OCI-LY3 (cell line): ENCODE measurements at regions not wholly inside any gene's neighbourhood (a gene's known extent, or its start where the extent isn't known, plus 50 kb on each side); places are given as distances from the start of the nearest gene placed in this dataset.

Source experiments
- H2AFZ ChIP-seq: fragments of 200-600, 300-600 bp; shearing (Covaris generic); 2 replicates; pipeline ENCODE4 v1.6.0; 2014; ENCODE audit warnings: antibody characterized with exemption, low read depth, low read length
- H3K27ac ChIP-seq: fragments of 200-600, 300-600 bp; sonication (generic); 2 replicates; pipeline ENCODE4 v1.5.1; 2014; ENCODE audit warnings: mild to moderate bottlenecking, low read length, moderate library complexity, mixed read lengths
- H3K27me3 ChIP-seq: fragments of 200-600, 300-600 bp; sonication (generic); 2 replicates; pipeline ENCODE4 v1.6.1; 2014; ENCODE audit warnings: low read depth, low read length, mixed read lengths
- H3K36me3 ChIP-seq: fragments of 200-600, 300-600 bp; sonication (generic); replicated peaks from 2 replicates; pipeline ENCODE3; 2014; ENCODE audit warnings: low read depth, low read length, mixed read lengths
- H3K4me1 ChIP-seq: fragments of 300-600, 200-600 bp; sonication (generic); 2 replicates; pipeline ENCODE4 v1.6.1; 2014; ENCODE audit warnings: low read length, mixed read lengths
- H3K4me2 ChIP-seq: fragments of 200-600, 300-600 bp; sonication (generic); 2 replicates; pipeline ENCODE4 v1.6.1; 2014; ENCODE audit warnings: low read length, mixed read lengths
- H3K4me3 ChIP-seq: fragments of 300-600, 200-600 bp; sonication (generic); 2 replicates; pipeline ENCODE4 v1.5.1; 2014; ENCODE audit warnings: antibody characterized with exemption, mild to moderate bottlenecking, low read length, moderate library complexity
- H3K79me2 ChIP-seq: fragments of 300-600, 200-600 bp; shearing (Covaris generic); 2 replicates; pipeline ENCODE4 v1.6.1; 2014; ENCODE audit warnings: mild to moderate bottlenecking, low read length, mixed read lengths
- H3K9ac ChIP-seq: fragments of 300-600, 200-600 bp; shearing (Covaris generic); 2 replicates; pipeline ENCODE4 v1.6.0; 2014; ENCODE audit warnings: mild to moderate bottlenecking, low read length, moderate library complexity
- H3K9me3 ChIP-seq: fragments of 200-600, 300-600 bp; shearing (Covaris generic); 2 replicates; pipeline ENCODE4 v1.6.1; 2014; ENCODE audit warnings: low read length, mixed read lengths; ENCODE audit not compliant: insufficient read depth
- H4K20me1 ChIP-seq: fragments of 200-600, 300-600 bp; sonication (generic); 2 replicates; pipeline ENCODE4 v1.6.1; 2016; ENCODE audit warnings: low read length, mixed read lengths; ENCODE audit not compliant: insufficient read depth
- CTCF ChIP-seq: fragments of 200-600, 300-600 bp; sonication (generic); IDR thresholded peaks from 2 replicates; pipeline ENCODE4 v1.5.1; 2014; ENCODE audit warnings: antibody characterized with exemption, low read length, low read depth
- EZH2phosphoT487 ChIP-seq: fragments of 200-600 bp; shearing (Covaris generic); IDR thresholded peaks from 2 replicates; pipeline ENCODE4 v1.6.1; 2018; ENCODE audit warnings: antibody characterized with exemption, mixed run types, low read depth

- H3K9ac ChIP-seq, result no peak overlapping the region
- no peaks in the 10 kb centered on the region for H3K79me2 ChIP-seq
- H4K20me1 ChIP-seq, result no peaks in the 10 kb centered on the region
- H3K27me3 ChIP-seq, result no peaks in the 10 kb centered on the region
- no peak overlapping the region for H2AFZ ChIP-seq
- no peak overlapping the region for H3K27ac ChIP-seq
- H3K4me2 ChIP-seq, result no peak overlapping the region
- no peaks in the 10 kb centered on the region for H3K9me3 ChIP-seq
- H3K36me3 ChIP-seq, result no peaks in the 10 kb centered on the region
- H3K4me3 ChIP-seq, result no peak overlapping the region
- no peaks in the 10 kb centered on the region; the same call in 1 of the 2 replicates for H3K4me1 ChIP-seq
- TF ChIP-seq EZH2phosphoT487, result no peak
- no peak for TF ChIP-seq CTCF
These were observed 90.8 kb upstream of the PIK3C3 start for GRCh38 chr18:41864216-41864615.

GRCh38 chr18:41862921-41863320, 92.1 kb upstream of the PIK3C3 start:
- Histone ChIP-seq H3K4me3 (no peak overlapping the region), H3K27me3 (no peaks in the 10 kb centered on the region), H3K27ac (no peak overlapping the region), H3K4me2 (no peak overlapping the region), H2AFZ (no peak overlapping the region), H3K79me2 (no peaks in the 10 kb centered on the region), H4K20me1 (no peaks in the 10 kb centered on the region), H3K4me1 (no peaks in the 10 kb centered on the region), H3K9ac (no peak overlapping the region), H3K36me3 (no peaks in the 10 kb centered on the region), H3K9me3 (no peaks in the 10 kb centered on the region)
- no peak for TF ChIP-seq EZH2phosphoT487
- no peak for TF ChIP-seq CTCF

- Histone ChIP-seq H3K79me2 (no peaks in the 10 kb centered on the region), H3K9ac (no peak overlapping the region), H3K36me3 (no peaks in the 10 kb centered on the region), H4K20me1 (no peaks in the 10 kb centered on the region), H3K27me3 (no peaks in the 10 kb centered on the region), H3K27ac (no peak overlapping the region), H3K4me1 (no peaks in the 10 kb centered on the region), H3K9me3 (no peaks in the 10 kb centered on the region), H2AFZ (no peak overlapping the region), H3K4me2 (no peak overlapping the region), H3K4me3 (no peak overlapping the region)
- TF ChIP-seq CTCF (no peak), EZH2phosphoT487 (no peak)
These were observed 94.0 kb upstream of the PIK3C3 start for GRCh38 chr18:41860987-41861386.

GRCh38 chr18:41858761-41859555, 96.1 kb upstream of the PIK3C3 start:
- Histone ChIP-seq H3K4me2 (no peak overlapping the region), H3K4me1 (no peaks in the 10 kb centered on the region), H3K79me2 (no peaks in the 10 kb centered on the region), H3K9ac (no peak overlapping the region), H3K4me3 (no peak overlapping the region), H4K20me1 (no peaks in the 10 kb centered on the region), H3K36me3 (no peaks in the 10 kb centered on the region), H3K27ac (no peak overlapping the region), H3K9me3 (no peaks in the 10 kb centered on the region), H3K27me3 (no peaks in the 10 kb centered on the region), H2AFZ (no peak overlapping the region)
- TF ChIP-seq CTCF, result no peak
